Stomach (tissue), 8 donors: ENCODE measurements at regions not wholly inside any gene's neighbourhood (a gene's known extent, or its start where the extent isn't known, plus 50 kb on each side); places are given as distances from the start of the nearest gene placed in this dataset.
"Not testable (repeated sequence)": the region's sequence is repeated elsewhere in the genome, so short reads cannot be mapped to it uniquely, and the experiment has no call there.

Source experiments
- DNase-seq, 2 donors: peaks; one replicate each; pipeline versions ENCODE4 v3.0.0 to v3.0.0-alpha.2; 2013 to 2019
- H3K27ac ChIP-seq, 5 donors: fragments of 200-600 bp in 4 of 5; sonication (generic) in 4 of 5; one replicate each; pipeline ENCODE4 v1.5.1; 2013 to 2019; ENCODE audit warnings: mild to moderate bottlenecking in 1 of 5, moderate library complexity in 1 of 5
- H3K27me3 ChIP-seq, 3 donors: fragments of 200-600 bp; sonication (generic); one replicate each; pipeline ENCODE4 v1.5.1; 2017 to 2019; ENCODE audit warnings: mixed run types in 1 of 3
- H3K36me3 ChIP-seq, 4 donors: fragments of 200-600 bp; sonication (generic); 1 replicate in 3 of 4; 2 replicates in 1 of 4; pipeline ENCODE4 v1.5.1; 2016 to 2019
- H3K4me1 ChIP-seq, 4 donors: fragments of 200-600 bp; sonication (generic); one replicate each; pipeline ENCODE4 v1.5.1; 2016 to 2019
- H3K4me3 ChIP-seq, 4 donors: fragments of 200-600 bp; sonication (generic) in 3 of 4; one replicate each; pipeline ENCODE4 v1.5.1; 2016 to 2019; ENCODE audit warnings: mild to moderate bottlenecking in 1 of 4
- H3K9me3 ChIP-seq, 4 donors: fragments of 200-600 bp; sonication (generic); one replicate each; pipeline ENCODE4 v1.5.1; 2016 to 2019
- CTCF ChIP-seq, 7 experiments: fragments of 450-650 bp in 4 of 7; fragments of 200-600 bp in 3 of 7; sonication (generic) in 3 of 7; IDR thresholded peaks; one replicate each; pipeline ENCODE4 v1.5.1; 2016 to 2019; ENCODE audit warnings: antibody characterized with exemption in 7 of 7, control low read depth in 2 of 7, mild to moderate bottlenecking in 1 of 7
- EP300 ChIP-seq: sonication (generic); formaldehyde crosslinking; IDR thresholded peaks from one replicate; pipeline ENCODE4 v1.6.1; 2017; ENCODE audit warnings: antibody characterized with exemption
- POLR2A ChIP-seq, 4 donors: fragments of 450-650 bp; IDR thresholded peaks; one replicate each; pipeline ENCODE4 v1.6.1; 2016; ENCODE audit warnings: antibody characterized with exemption in 4 of 4, control low read depth in 2 of 4, mild to moderate bottlenecking in 1 of 4, moderate library complexity in 1 of 4
- POLR2AphosphoS5 ChIP-seq, 3 donors: sonication (generic); formaldehyde crosslinking; IDR thresholded peaks; one replicate each; pipeline ENCODE4 v1.6.1; 2016; ENCODE audit warnings: antibody characterized with exemption in 3 of 3
- WGBS, 5 donors: extraction: QIAGEN DNeasy Blood & Tissue Kit in 3 of 5; methylation state at CpG; one replicate each; pipeline versions ENCODE4 v1.1.5 to v1.1.7; 2013 to 2018; 5-methylcytosine and 5-hydroxymethylcytosine counted together
- intact Hi-C: fragments of 100-400 bp; cut with DNase I; formaldehyde crosslinking; loops from one replicate; pipeline ENCODE4 v1.15.1; 2023; ENCODE audit warnings: low total_unique reads
- donor health status: healthy with polysubstance abuse.
- donor health status: Bipolar disorder and iron deficiency.
- donor health status: healthy.

DNA sequence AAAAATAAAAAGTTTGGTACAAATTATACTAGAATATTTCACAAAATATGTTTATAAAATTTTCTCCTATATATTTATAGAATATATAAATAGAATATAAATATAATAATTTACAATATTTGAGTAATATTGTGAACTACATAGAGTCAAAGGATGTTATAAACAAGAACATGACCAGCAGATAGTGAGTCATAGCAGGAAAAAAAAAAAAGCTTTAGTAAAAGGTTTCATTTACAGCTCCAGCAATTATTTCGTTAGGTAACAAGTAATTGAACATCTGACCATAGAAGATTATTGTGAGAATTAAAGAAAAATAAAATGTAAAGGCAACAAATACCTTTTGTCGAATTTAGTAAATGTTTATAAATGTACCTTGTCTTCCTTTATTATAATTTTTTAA, 864.1 kb downstream of the PCDH17 start:
- no peak overlapping the region for H3K27ac ChIP-seq
- H3K36me3 ChIP-seq: no peaks in the 10 kb centered on the region
- DNase-seq: no peak
- no peaks in the 10 kb centered on the region for H3K4me1 ChIP-seq
- no peak overlapping the region for H3K4me3 ChIP-seq
- H3K9me3 ChIP-seq: no peaks in the 10 kb centered on the region
- WGBS, 5 donors: 73 to 84% (median 75%) methylated on average over 2 of the region's 2 CpGs
- H3K27me3 ChIP-seq: no peaks in the 10 kb centered on the region
- intact Hi-C loops: no loop called here
- TF ChIP-seq POLR2A (IDR thresholded peaks at IDR 0.05) (no peak), POLR2AphosphoS5 (IDR thresholded peaks at IDR 0.05) (no peak), EP300 (no peak), CTCF (IDR thresholded peaks at IDR 0.05) (no peak)

GRCh38 chr13:58500938-58501337, 869.4 kb downstream of the PCDH17 start:
- Histone ChIP-seq H3K4me1 (no peaks in the 10 kb centered on the region), H3K4me3 (no peak overlapping the region), H3K36me3 (no peaks in the 10 kb centered on the region), H3K27me3 (no peaks in the 10 kb centered on the region), H3K27ac (no peak overlapping the region), H3K9me3 (peaks cover 0 to 16% (median 7%) of the 10 kb centered on the region in 4 donors)
- DNase-seq: no peak
- intact Hi-C loops: no loop called here
- no peak for TF ChIP-seq EP300
- TF ChIP-seq CTCF (IDR thresholded peaks at IDR 0.05): no peak
- TF ChIP-seq POLR2AphosphoS5 (IDR thresholded peaks at IDR 0.05): no peak
- TF ChIP-seq POLR2A (IDR thresholded peaks at IDR 0.05): no peak
- 59 to 86% (median 75%) methylated on average over 1 of the region's 1 CpG for WGBS, 5 donors

DNA sequence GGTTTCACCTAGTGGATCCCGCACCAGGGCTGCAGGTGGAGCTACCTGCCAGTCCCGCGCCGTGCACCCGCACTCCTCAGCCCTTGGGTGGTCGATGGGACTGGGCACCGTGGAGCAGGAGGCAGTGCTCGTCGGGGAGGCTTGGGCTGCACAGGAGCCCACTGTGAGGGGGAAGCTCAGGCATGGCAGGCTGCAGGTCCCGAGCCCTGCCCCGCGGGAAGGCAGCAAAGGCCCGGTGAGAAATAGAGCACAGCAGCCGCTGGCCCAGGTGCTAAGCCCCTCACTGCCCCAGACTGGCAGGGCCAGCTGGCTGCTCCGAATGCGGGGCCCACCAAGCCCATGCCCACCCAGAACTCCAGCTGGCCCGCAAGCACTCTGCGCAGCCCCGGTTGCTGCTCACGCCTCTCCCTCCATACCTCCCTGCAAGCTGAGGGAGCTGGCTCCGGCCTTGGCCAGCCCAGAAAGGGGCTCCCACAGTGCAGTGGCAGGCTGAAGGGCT, 872.7 kb downstream of the PCDH17 start:
- H3K27me3 ChIP-seq, H3K36me3 ChIP-seq, H3K4me3 ChIP-seq, DNase-seq, H3K4me1 ChIP-seq, intact Hi-C loops, H3K27ac ChIP-seq: not testable (repeated sequence)
- peaks cover 0 to 17% (median 7%) of the 10 kb centered on the region in 4 donors for H3K9me3 ChIP-seq
- WGBS, 5 donors: 94 to 96% (median 96%) methylated on average over 9 to 21 of the region's 21 CpGs

DNA sequence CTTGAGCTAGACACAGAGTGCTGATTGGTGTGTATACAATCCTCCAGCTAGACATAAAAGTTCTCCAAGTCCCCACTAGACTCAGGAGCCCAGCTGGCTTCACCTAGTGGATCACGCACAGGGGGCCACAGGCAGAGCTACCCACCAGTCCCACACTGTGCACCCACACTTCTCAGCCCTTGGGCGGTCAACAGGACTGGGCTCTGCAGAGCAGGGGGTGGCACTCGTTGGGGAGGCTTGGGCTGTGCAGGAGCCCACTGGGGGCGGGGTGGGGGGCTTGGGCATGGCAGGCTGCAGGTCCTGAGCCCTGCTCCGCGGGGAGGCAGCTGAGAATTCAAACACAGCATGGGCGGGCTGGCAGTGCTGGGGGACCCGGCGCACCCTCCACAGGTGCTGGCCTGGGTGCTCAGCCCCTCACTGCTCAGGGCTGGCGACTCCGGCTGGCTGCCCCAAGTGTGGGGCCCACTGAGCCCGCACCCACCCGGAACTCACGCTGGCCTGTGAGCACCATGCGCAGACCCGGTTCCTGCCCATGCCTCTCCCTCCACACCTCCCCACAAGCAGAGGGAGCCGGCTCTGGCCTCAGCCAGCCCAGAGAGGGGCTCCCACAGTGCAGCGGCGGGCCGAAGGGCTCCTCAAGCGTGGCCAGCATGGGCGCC, 873.8 kb downstream of the PCDH17 start:
- H3K4me3 ChIP-seq, H3K27me3 ChIP-seq, H3K27ac ChIP-seq, intact Hi-C loops, DNase-seq, H3K36me3 ChIP-seq, H3K4me1 ChIP-seq: not testable (repeated sequence)
- H3K9me3 ChIP-seq: peaks cover 0 to 23% (median 10%) of the 10 kb centered on the region in 4 donors
- 90 to 96% (median 92%) methylated on average over 2 to 22 of the region's 22 CpGs for WGBS, 5 donors

DNA sequence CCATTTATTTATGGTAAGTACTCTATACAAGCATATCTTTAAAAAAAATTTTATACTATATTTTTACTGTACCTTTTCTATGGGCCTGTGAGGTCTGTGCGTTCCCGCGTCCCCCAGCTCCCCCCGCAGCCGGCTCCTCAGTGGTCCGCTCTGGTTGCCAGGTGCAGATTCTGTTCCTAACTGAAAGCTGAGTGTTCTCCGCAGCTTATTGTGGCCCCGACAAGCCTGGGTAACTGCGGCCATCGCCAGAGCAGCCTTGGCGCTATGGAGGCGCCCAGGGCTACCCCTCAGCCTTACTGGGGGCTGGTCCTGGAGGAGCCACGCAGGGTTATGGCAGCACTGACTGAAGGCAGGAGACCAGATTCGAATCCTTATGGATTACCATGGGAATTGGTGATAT, 896.8 kb downstream of the PCDH17 start:
- no peak for DNase-seq
- WGBS, 5 donors: 91 to 96% (median 93%) methylated on average over 14 of the region's 14 CpGs
- H3K36me3 ChIP-seq: no peaks in the 10 kb centered on the region

More for the DNA sequence above, 896.8 kb downstream of the PCDH17 start:
- intact Hi-C loops: no loop called here
- Histone ChIP-seq H3K9me3 (no peaks in the 10 kb centered on the region), H3K27ac (no peak overlapping the region), H3K4me3 (no peak overlapping the region), H3K4me1 (no peaks in the 10 kb centered on the region), H3K27me3 (no peaks in the 10 kb centered on the region)
- TF ChIP-seq CTCF (IDR thresholded peaks at IDR 0.05): no peak
